Body of pancreas (tissue), 4 donors: ENCODE measurements at regions not wholly inside any gene's neighbourhood (a gene's known extent, or its start where the extent isn't known, plus 50 kb on each side); places are given as distances from the start of the nearest gene placed in this dataset.

Experiments used
- POLR2A ChIP-seq, 3 donors: fragments of 450-650 bp; IDR thresholded peaks; one replicate each; pipeline ENCODE4 v1.6.1; 2016; ENCODE audit warnings: antibody characterized with exemption in 3 of 3, mild to moderate bottlenecking in 2 of 3
- TF ChIP-seq, protein P1 (sequence below), 7 experiments: fragments of 450-650 bp in 4 of 7; fragments of 200-600 bp in 3 of 7; sonication (generic) in 3 of 7; IDR thresholded peaks; one replicate each; pipeline ENCODE4 v1.5.1; 2016 to 2019; ENCODE audit warnings: antibody characterized with exemption in 7 of 7

- TF ChIP-seq, protein P1, sequence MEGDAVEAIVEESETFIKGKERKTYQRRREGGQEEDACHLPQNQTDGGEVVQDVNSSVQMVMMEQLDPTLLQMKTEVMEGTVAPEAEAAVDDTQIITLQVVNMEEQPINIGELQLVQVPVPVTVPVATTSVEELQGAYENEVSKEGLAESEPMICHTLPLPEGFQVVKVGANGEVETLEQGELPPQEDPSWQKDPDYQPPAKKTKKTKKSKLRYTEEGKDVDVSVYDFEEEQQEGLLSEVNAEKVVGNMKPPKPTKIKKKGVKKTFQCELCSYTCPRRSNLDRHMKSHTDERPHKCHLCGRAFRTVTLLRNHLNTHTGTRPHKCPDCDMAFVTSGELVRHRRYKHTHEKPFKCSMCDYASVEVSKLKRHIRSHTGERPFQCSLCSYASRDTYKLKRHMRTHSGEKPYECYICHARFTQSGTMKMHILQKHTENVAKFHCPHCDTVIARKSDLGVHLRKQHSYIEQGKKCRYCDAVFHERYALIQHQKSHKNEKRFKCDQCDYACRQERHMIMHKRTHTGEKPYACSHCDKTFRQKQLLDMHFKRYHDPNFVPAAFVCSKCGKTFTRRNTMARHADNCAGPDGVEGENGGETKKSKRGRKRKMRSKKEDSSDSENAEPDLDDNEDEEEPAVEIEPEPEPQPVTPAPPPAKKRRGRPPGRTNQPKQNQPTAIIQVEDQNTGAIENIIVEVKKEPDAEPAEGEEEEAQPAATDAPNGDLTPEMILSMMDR (IDR thresholded peaks at IDR 0.05) = no peak
- no peak for TF ChIP-seq POLR2A (IDR thresholded peaks at IDR 0.05)
Measured at GRCh38 chr7:54843841-54844355, 84.9 kb upstream of the SEC61G start.
